ENCODE measurements at regions not wholly inside any gene's neighbourhood (a gene's known extent, or its start where the extent isn't known, plus 50 kb on each side); places are given as distances from the start of the nearest gene placed in this dataset.
"Not testable (repeated sequence)": the region's sequence is repeated elsewhere in the genome, so short reads cannot be mapped to it uniquely, and the experiment has no call there.

- no peak for DNase-seq
These were observed 472.9 kb upstream of the ACTBL2 start for GRCh38 chr5:57955511-57955910.

- DNase-seq, result no peak
These were observed 471.2 kb upstream of the ACTBL2 start for GRCh38 chr5:57953792-57954191.

DNA sequence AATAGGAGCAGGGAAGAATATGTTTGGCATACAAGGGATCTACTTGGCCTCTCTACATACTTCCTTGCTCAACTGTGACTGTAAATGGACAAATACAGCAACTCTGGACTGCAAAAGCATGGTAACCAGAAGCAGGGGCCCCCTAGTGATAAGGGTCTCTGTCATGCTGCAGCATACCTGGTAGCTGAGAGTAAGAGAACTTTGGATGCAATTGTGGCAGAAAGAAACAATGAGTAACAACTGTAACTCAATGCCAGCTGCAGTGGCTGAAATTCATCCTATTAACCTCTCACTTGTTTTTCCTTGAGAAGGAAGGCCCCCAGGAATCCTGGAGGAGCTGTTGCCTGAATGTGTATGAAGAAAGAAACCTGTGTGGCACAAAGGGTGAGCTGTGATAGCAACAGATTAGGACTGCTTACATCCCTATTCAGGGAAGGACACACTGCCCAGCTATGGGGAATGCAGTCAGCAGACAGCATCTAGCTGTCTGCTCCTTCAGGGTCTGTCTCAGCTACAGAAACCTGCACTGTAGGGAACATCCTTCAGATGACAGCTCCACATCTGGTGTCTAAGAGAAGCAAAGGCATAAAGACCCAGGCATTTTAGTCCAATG is 468.1 kb upstream of the ACTBL2 start:
- no peak for DNase-seq

- no peak for DNase-seq
These were observed 465.5 kb upstream of the ACTBL2 start for GRCh38 chr5:57948091-57948490.

- DNase-seq, result no peak
These were observed 464.6 kb upstream of the ACTBL2 start for GRCh38 chr5:57947181-57947580.

GRCh38 chr5:57940879-57941278 is 458.3 kb upstream of the ACTBL2 start:
- DNase-seq, result no peak

DNA sequence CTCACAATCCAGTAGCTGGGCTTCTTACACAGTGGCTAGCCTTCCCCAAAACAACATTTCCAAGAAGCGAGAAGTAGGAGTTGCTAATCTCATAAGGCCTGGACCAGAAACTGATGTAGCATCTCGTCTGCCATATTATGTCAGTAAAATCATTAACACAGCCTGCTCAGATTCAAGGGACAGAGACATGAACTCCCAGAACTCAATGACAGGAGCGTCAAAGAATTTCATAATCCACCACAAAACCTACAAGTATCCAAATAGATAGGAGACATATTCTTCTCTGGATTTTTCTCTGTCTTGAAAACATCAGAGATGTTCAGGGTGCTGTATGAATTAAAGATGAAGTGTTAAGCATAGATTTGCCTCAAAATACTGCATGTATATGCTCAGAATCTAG is 457.6 kb upstream of the ACTBL2 start:
- DNase-seq, result no peak

DNA sequence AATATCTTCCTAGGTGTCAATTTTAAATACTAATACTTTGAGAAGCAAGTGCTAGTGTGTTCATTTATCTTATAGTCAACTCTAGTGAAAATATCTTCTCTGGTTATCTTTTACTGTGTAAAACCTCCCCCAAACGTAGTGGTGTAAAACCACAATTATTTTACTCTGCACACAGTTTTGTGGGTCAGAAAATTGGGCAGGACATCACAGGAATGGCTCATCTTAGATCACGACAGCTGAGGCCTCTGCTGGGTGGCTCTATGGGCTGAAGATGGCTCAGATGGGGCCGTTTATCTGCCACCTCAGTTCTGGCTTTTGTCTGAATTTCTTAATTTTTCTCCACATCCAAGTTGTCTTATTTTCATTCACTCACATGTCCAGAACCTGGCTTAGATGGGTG is 457.2 kb upstream of the ACTBL2 start:
- DNase-seq, result no peak

GRCh38 chr5:57939335-57939734 is 456.7 kb upstream of the ACTBL2 start:
- no peak for DNase-seq

DNA sequence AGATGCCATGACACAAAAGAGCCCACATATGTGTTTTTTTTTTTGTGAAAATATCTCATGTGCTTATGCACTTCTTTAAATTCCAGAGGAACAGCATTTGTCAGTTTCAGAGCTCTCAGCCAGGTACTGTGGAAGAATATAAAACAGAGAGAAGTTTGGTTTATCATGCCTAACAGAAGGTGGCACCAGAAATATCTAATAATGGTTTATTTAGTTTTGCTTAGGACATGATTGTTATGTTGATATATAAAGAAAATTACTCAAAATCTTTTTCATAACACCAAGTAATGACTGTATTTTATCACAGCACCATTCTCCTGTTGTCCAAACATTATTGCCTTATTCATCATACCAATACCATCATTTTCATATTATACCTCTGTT is 455.6 kb upstream of the ACTBL2 start:
- DNase-seq, result no peak

- DNase-seq, result no peak
These were observed 455.0 kb upstream of the ACTBL2 start for GRCh38 chr5:57937501-57938173.

DNA sequence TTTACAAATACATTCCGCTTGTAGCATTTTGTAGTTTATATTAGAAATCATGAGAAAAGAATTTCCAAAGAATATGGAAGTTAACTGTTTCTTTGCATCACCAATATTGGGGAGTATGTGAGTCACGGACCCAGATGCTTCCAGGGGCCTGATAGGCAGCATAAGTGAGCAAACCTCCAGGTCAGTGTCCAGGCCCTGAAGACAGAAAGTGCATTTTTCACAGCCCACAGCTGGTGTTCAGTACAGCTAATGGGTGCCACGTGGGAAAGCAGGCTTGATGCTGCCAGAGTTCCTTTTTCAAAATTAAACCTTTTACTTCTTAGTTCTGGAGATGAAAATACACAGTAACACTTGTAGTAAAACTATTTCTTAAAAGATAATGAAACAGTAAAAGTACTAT is 454.4 kb upstream of the ACTBL2 start:
- no peak for DNase-seq

GRCh38 chr5:57932761-57933160 is 450.1 kb upstream of the ACTBL2 start:
- DNase-seq, result no peak

GRCh38 chr5:57931807-57932206 is 449.2 kb upstream of the ACTBL2 start:
- DNase-seq, result no peak

DNA sequence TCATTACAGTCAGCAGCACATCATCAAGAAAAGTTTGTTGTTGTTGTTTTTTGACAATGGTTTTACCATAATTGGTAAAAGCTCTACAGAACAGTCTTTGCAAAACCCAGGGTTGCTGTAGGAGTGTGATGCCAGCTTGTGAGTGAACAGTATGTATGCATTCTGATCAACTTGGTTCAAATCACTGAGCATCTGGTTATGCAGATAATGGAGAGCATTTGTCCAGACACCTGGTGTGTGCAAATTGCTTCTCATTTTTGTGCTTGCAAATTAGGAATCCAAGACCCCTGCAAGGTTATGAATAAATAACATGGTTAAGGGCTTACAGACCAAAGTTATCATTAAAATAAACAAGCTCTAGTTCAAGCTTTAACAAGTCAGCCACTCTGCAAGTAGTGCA is 448.7 kb upstream of the ACTBL2 start:
- no peak for DNase-seq

DNA sequence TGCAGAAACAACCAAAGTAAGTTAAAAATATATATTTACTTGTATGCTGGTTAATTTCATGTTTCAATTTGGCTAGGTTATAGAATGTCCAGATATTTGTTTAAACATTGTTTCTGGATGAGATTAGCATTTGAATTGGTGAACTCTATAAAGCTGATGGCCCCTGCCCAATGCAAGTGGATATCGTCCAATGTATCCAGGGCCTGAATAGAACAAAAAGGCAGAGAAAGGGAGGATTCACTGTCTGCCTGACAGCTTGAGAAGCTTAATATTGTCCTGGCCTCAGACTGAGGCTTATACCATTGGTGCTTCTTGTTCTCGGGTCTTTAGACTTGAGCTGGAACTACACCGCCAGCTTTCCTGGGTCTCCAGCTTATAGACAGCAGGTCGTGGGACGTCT is 446.7 kb upstream of the ACTBL2 start:
- no peak for DNase-seq

DNA sequence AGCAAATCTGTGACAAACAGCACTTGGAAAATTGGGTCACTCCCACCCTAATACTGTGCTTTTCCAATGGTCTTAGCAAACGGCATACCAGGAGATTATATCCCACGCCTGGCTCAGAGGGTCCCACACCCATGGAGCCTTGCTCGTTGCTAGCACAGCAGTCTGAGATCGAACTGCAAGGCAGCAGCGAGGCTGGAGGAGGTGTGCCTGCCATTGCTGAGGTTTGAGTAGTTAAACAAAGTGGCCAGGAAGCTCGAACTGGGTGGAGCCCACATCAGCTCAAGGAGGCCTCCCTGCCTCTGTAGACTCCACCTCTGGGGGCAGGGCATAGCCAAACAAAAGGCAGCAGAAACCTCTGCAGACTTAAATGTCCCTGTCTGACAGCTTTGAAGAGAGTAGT is 440.5 kb upstream of the ACTBL2 start:
- DNase-seq, result not testable (repeated sequence)

GRCh38 chr5:57917004-57917403 is 434.4 kb upstream of the ACTBL2 start:
- DNase-seq, result no peak

- no peak for DNase-seq
These were observed 432.9 kb upstream of the ACTBL2 start for GRCh38 chr5:57915536-57915935.

DNA sequence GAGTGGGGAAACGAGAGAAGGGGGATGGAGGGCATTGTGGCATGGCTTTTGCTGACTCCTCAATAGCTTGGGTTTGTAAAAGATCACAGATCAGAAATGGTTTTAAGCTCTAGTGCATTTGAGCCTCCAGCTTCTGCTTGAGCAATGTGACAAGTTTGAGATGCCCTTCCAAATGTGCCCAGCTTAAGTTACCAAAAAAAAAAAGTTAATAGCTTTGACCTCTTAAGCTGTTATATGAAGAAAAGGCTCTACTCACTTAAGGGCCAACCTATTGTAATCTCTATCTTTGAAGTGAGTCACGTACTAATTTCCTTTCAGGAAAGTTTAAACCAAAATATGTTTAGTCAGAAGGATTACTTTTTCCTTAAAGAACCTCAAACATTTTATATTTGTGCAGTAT is 428.8 kb upstream of the ACTBL2 start:
- DNase-seq, result no peak

DNA sequence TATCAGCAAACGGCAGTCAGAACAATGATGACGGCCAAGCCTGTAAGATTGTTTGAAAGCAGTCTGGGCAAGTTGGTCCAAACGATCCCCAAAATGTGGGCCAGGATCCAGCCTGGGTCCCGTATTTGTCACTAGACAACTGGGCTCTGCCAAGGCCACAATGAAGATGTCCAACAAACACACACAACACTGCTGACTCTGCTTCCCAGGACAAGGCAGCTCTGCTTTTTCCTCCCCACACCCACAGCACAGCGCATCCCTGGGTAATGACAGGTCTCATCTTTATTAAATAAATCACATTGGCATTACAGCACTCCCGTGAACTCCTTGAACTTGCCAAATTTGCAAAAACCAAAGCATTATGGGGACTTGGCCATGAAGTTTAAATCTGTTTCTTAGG is 424.1 kb upstream of the ACTBL2 start:
- DNase-seq, result peak in 8 of 51 donors; percentile 2 to 8 (median 3)

GRCh38 chr5:57903458-57903857 is 420.8 kb upstream of the ACTBL2 start:
- DNase-seq, result no peak

DNA sequence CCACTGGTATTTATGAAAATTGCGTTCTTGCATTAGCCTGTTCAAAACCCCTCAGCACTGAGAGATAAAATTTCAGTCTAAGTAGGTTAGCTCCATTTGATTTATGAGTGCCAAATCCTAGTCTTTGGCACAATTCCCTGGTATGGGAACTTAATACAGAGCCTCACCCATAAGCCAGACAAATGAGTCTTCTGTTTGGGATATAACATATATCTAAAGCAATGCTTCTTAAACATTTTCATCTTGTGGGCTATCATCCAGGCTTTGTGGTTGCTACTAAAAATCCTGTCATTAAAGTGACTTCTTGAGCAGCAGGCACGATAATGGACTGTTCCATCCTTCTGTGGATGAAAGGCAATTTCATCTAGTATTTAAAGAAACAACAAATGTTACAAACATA is 419.5 kb upstream of the ACTBL2 start:
- DNase-seq, result no peak

Measured in hypothalamus (tissue), 51 donors.